Type B pancreatic cell (in vitro differentiated cells): ENCODE measurements at regions not wholly inside any gene's neighbourhood (a gene's known extent, or its start where the extent isn't known, plus 50 kb on each side); places are given as distances from the start of the nearest gene placed in this dataset.
"Not testable (repeated sequence)": the region's sequence is repeated elsewhere in the genome, so short reads cannot be mapped to it uniquely, and the experiment has no call there.

Source experiments
- DNase-seq: peaks from one replicate; pipeline ENCODE4 v3.0.0; 2021; ENCODE audit warnings: mixed read lengths; ENCODE audit not compliant: unreplicated experiment; ENCODE audit errors: extremely low spot score
- H3K27ac Mint-ChIP-seq: 2 replicates; pipeline ENCODE4 v1.8.0; 2021; ENCODE audit warnings: mild to moderate bottlenecking, mixed read lengths
- H3K27me3 Mint-ChIP-seq: 2 replicates; pipeline ENCODE4 v1.8.0; 2021; ENCODE audit warnings: mixed read lengths
- H3K36me3 Mint-ChIP-seq: 2 replicates; pipeline ENCODE4 v1.8.0; 2021; ENCODE audit warnings: mixed read lengths
- H3K4me1 Mint-ChIP-seq: one replicate; pipeline ENCODE4 v1.8.0; 2021; ENCODE audit warnings: mixed read lengths; ENCODE audit not compliant: unreplicated experiment
- H3K4me3 Mint-ChIP-seq: 2 replicates; pipeline ENCODE4 v1.8.0; 2021; ENCODE audit warnings: mild to moderate bottlenecking, mixed read lengths
- H3K9me3 Mint-ChIP-seq: 2 replicates; pipeline ENCODE4 v1.8.0; 2021; ENCODE audit warnings: mixed read lengths
- CTCF ChIP-seq: fragments of 200-600 bp; sonication (generic); conservative IDR thresholded peaks from 2 replicates; pipeline ENCODE4 v1.5.0; 2021; ENCODE audit warnings: antibody characterized with exemption, mild to moderate bottlenecking

- Mint-ChIP-seq H3K4me3 (no peak overlapping the region), H3K9me3 (peaks cover 19% of the 10 kb centered on the region), H3K4me1 (peaks cover 6% of the 10 kb centered on the region), H3K36me3 (no peaks in the 10 kb centered on the region), H3K27ac (no peak overlapping the region), H3K27me3 (peaks cover 7% of the 10 kb centered on the region)
- DNase-seq, result no peak
- TF ChIP-seq CTCF, result no peak
Observed at GRCh38 chr10:33968983-33969382, 634.5 kb upstream of the NRP1 start.

GRCh38 chr10:33967606-33968120 is 633.2 kb upstream of the NRP1 start:
- no peaks in the 10 kb centered on the region for H3K36me3 Mint-ChIP-seq
- no peak for TF ChIP-seq CTCF
- H3K27ac Mint-ChIP-seq, result no peak overlapping the region
- peaks cover 7% of the 10 kb centered on the region for H3K27me3 Mint-ChIP-seq
- peaks cover 19% of the 10 kb centered on the region for H3K9me3 Mint-ChIP-seq
- H3K4me3 Mint-ChIP-seq, result no peak overlapping the region
- no peak for DNase-seq
- peaks cover 6% of the 10 kb centered on the region for H3K4me1 Mint-ChIP-seq

GRCh38 chr10:33966946-33967345 is 632.5 kb upstream of the NRP1 start:
- H3K4me3 Mint-ChIP-seq, result no peak overlapping the region
- no peaks in the 10 kb centered on the region for H3K36me3 Mint-ChIP-seq
- H3K27ac Mint-ChIP-seq, result no peak overlapping the region
- H3K4me1 Mint-ChIP-seq, result peaks cover 2% of the 10 kb centered on the region
- TF ChIP-seq CTCF, result no peak
- DNase-seq, result no peak
- H3K9me3 Mint-ChIP-seq, result peaks cover 19% of the 10 kb centered on the region
- peaks cover 4% of the 10 kb centered on the region for H3K27me3 Mint-ChIP-seq

- Mint-ChIP-seq H3K27ac (no peak overlapping the region), H3K9me3 (peaks cover 12% of the 10 kb centered on the region), H3K27me3 (peaks cover 2% of the 10 kb centered on the region), H3K4me3 (no peak overlapping the region), H3K4me1 (no peaks in the 10 kb centered on the region), H3K36me3 (no peaks in the 10 kb centered on the region)
- no peak for TF ChIP-seq CTCF
- no peak for DNase-seq
Observed at GRCh38 chr10:33965795-33966581, 631.5 kb upstream of the NRP1 start.

- Mint-ChIP-seq H3K4me1 (no peaks in the 10 kb centered on the region), H3K27me3 (no peaks in the 10 kb centered on the region), H3K27ac (no peak overlapping the region), H3K36me3 (no peaks in the 10 kb centered on the region), H3K4me3 (no peak overlapping the region), H3K9me3 (peaks cover 5% of the 10 kb centered on the region)
- DNase-seq, result no peak
- TF ChIP-seq CTCF, result no peak
Observed at GRCh38 chr10:33963729-33964128, 629.3 kb upstream of the NRP1 start.

GRCh38 chr10:33956322-33956721 is 621.9 kb upstream of the NRP1 start:
- H3K27ac Mint-ChIP-seq, H3K27me3 Mint-ChIP-seq, DNase-seq, H3K4me3 Mint-ChIP-seq, H3K36me3 Mint-ChIP-seq, H3K4me1 Mint-ChIP-seq: not testable (repeated sequence)
- H3K9me3 Mint-ChIP-seq, result peaks cover 15% of the 10 kb centered on the region
